ENCODE measurements at regions not wholly inside any gene's neighbourhood (a gene's known extent, or its start where the extent isn't known, plus 50 kb on each side); places are given as distances from the start of the nearest gene placed in this dataset.

GRCh38 chr16:13300066-13300840 is 398.9 kb downstream of the SHISA9 start:
- DNase-seq = no peak
- H3K9me3 ChIP-seq = no peaks in the 10 kb centered on the region
- TF ChIP-seq ZBTB33 (IDR thresholded peaks at IDR 0.05; ENCODE audit: borderline replicate concordance, low read depth) (no peak), PBX3 (IDR thresholded peaks at IDR 0.05) (no peak), SIN3A (IDR thresholded peaks at IDR 0.05; ENCODE audit: borderline replicate concordance, low read depth, low read length) (no peak)
- no peaks in the 10 kb centered on the region for H4K20me1 ChIP-seq (ENCODE audit: insufficient read depth)
- H3K27me3 ChIP-seq (ENCODE audit: insufficient read depth) = no peaks in the 10 kb centered on the region
- ChIA-PET CTCF (no interaction called here), POLR2A (no interaction called here)
- H3K9me2 ChIP-seq = no peaks in the 10 kb centered on the region
- H3K36me3 ChIP-seq (replicated peaks in 1 of 2; ENCODE audit: control insufficient read depth in 1 of 2, insufficient read depth in 2 of 2, low read length in 1 of 2) = no peaks in the 10 kb centered on the region
- H3K27ac ChIP-seq (ENCODE audit: low read depth in 2 of 2, low read length in 1 of 2) = no peak overlapping the region
- H3F3A ChIP-seq (replicated peaks; ENCODE audit: insufficient read depth) = no peaks in the 10 kb centered on the region
- H3K9ac ChIP-seq = no peak overlapping the region
- no peak overlapping the region for H2AFZ ChIP-seq (ENCODE audit: low read depth)
- H3K4me1 ChIP-seq (ENCODE audit: control insufficient read depth in 1 of 2, insufficient read depth in 2 of 2, low read depth in 1 of 2, low read length in 1 of 2) = no peaks in the 10 kb centered on the region
- H3K4me3 ChIP-seq (ENCODE audit: low read depth in 2 of 2, low read length in 1 of 2) = no peak overlapping the region
- 10% methylated on average over 9 of the region's 9 CpGs for WGBS (ENCODE audit: low lambda C conversion rate)
- H3K79me2 ChIP-seq (ENCODE audit: insufficient read depth) = no peaks in the 10 kb centered on the region
- no peak overlapping the region for H3K4me2 ChIP-seq

GRCh38 chr16:13305019-13305755 is 403.8 kb downstream of the SHISA9 start:
- no peaks in the 10 kb centered on the region for H3K4me1 ChIP-seq (ENCODE audit: control insufficient read depth in 1 of 2, insufficient read depth in 2 of 2, low read depth in 1 of 2, low read length in 1 of 2)
- H3K9me3 ChIP-seq = no peaks in the 10 kb centered on the region
- H3K4me3 ChIP-seq (ENCODE audit: low read depth in 2 of 2, low read length in 1 of 2) = no peak overlapping the region
- H2AFZ ChIP-seq (ENCODE audit: low read depth) = no peak overlapping the region
- no peak overlapping the region for H3K4me2 ChIP-seq
- DNase-seq = no peak
- no peaks in the 10 kb centered on the region for H3K79me2 ChIP-seq (ENCODE audit: insufficient read depth)
- 1% methylated on average over 8 of the region's 8 CpGs for WGBS (ENCODE audit: low lambda C conversion rate)
- no peak overlapping the region for H3K27ac ChIP-seq (ENCODE audit: low read depth in 2 of 2, low read length in 1 of 2)
- ChIA-PET CTCF (no interaction called here), POLR2A (no interaction called here)
- H3K9ac ChIP-seq = no peak overlapping the region
- H3K36me3 ChIP-seq (replicated peaks in 1 of 2; ENCODE audit: control insufficient read depth in 1 of 2, insufficient read depth in 2 of 2, low read length in 1 of 2) = no peaks in the 10 kb centered on the region
- no peaks in the 10 kb centered on the region for H3K27me3 ChIP-seq (ENCODE audit: insufficient read depth)
- H3K9me2 ChIP-seq = no peaks in the 10 kb centered on the region
- no peaks in the 10 kb centered on the region for H3F3A ChIP-seq (replicated peaks; ENCODE audit: insufficient read depth)
- no peaks in the 10 kb centered on the region for H4K20me1 ChIP-seq (ENCODE audit: insufficient read depth)
- no peak for TF ChIP-seq TEAD4 (IDR thresholded peaks at IDR 0.05; ENCODE audit: borderline replicate concordance, insufficient read depth)
- no peak for TF ChIP-seq MAX (IDR thresholded peaks at IDR 0.05; ENCODE audit: low read depth)
- no peak for TF ChIP-seq MXI1 (IDR thresholded peaks at IDR 0.05; ENCODE audit: low read depth, low read length)
- TF ChIP-seq POLR2AphosphoS5 (IDR thresholded peaks at IDR 0.05; ENCODE audit: low read depth, low read length) = no peak
- no peak for TF ChIP-seq ZBTB33 (IDR thresholded peaks at IDR 0.05; ENCODE audit: borderline replicate concordance, low read depth)
- TF ChIP-seq EP300 (IDR thresholded peaks at IDR 0.05; ENCODE audit: borderline replicate concordance in 1 of 2, low read depth in 1 of 2, low read length in 1 of 2) = no peak
- TF ChIP-seq REST (IDR thresholded peaks at IDR 0.05; ENCODE audit: low read depth, low read length) = no peak
- no peak for TF ChIP-seq SIN3A (IDR thresholded peaks at IDR 0.05; ENCODE audit: borderline replicate concordance, low read depth, low read length)
- no peak for TF ChIP-seq TAF1 (IDR thresholded peaks at IDR 0.05; ENCODE audit: borderline replicate concordance, low read depth, low read length)
- TF ChIP-seq NRF1 (IDR thresholded peaks at IDR 0.05; ENCODE audit: low read depth, low read length) = no peak
- no peak for TF ChIP-seq USF1 (IDR thresholded peaks at IDR 0.05; ENCODE audit: borderline replicate concordance, low read depth)

All from SK-N-SH (cell line).